ENCODE measurements at regions not wholly inside any gene's neighbourhood (a gene's known extent, or its start where the extent isn't known, plus 50 kb on each side); places are given as distances from the start of the nearest gene placed in this dataset.

DNA sequence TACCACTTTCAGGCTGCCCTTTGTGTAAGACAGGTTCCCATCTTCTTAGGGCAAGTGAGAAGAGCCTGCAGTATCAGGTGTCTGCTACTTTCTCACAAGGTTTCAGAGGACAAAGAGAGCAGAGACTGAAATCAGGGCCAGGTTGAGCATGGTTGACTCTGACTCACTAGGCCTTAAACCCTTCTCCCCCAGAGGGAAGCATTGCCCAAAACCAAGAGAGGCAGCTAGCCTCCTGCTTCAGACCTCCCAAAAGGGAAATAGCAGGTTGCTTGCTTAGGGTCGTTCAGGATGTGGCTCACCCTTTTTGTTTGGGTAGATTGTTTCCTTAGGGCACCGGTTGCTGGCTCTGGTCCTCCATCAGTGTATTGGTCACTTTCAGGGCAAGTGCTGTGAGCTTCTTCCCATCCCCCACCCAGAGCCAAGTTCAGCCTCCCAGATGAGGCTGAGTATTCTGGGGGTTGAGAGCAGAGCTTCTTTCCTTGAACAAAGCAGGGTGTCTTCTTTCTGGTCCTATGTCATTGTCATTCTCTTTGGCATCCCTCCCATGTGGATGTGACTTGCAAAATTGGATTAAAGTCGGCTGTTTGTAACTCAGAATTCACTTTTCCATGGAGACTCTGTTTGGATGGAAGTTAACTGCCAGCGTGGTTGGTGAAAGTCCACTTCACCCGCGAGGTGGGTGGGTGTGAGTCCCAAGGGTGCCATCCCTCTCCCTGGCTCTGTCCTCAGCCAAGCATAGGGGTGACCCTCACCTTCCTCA, 55.5 kb upstream of the GALNT2 start:
- Histone ChIP-seq H3K27ac (no peak overlapping the region), H3K9me3 (ENCODE audit: low read depth, low read length) (no peaks in the 10 kb centered on the region), H3K4me3 (no peak overlapping the region), H3K9ac (ENCODE audit: insufficient read length) (no peak overlapping the region), H3K36me3 (ENCODE audit: insufficient read depth, low read length) (no peaks in the 10 kb centered on the region)
- no peak for DNase-seq (ENCODE audit: low read depth, low spot score)
- TF ChIP-seq POLR2AphosphoS5 (IDR thresholded peaks at IDR 0.05; ENCODE audit: borderline replicate concordance, low read depth, low read length) (no peak), EZH2 (IDR thresholded peaks at IDR 0.05) (no peak), FOXP2 (optimal IDR thresholded peaks at IDR 0.05; ENCODE audit: control extremely low read depth, extremely low read length, insufficient read depth) (no peak)

DNA sequence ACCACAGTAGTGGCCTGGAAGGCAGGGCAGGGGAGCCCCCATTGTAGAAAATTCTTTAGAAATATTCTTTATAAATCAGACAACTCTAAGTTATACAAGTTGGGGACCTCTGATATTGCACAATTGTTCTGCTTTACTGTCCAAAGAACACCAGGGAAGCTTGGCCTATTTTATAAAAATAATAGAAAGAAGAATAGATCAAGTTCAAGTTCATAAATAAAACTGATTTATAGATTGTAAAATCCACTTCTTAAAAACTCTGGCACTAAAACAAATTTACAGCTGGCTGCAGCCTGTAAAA, 55.0 kb upstream of the GALNT2 start:
- TF ChIP-seq POLR2AphosphoS5 (IDR thresholded peaks at IDR 0.05; ENCODE audit: borderline replicate concordance, low read depth, low read length): no peak
- no peak for TF ChIP-seq FOXP2 (optimal IDR thresholded peaks at IDR 0.05; ENCODE audit: control extremely low read depth, extremely low read length, insufficient read depth)
- TF ChIP-seq EZH2 (IDR thresholded peaks at IDR 0.05): no peak
- no peaks in the 10 kb centered on the region for H3K9me3 ChIP-seq (ENCODE audit: low read depth, low read length)
- no peak overlapping the region for H3K27ac ChIP-seq
- no peak overlapping the region for H3K9ac ChIP-seq (ENCODE audit: insufficient read length)
- no peak for DNase-seq (ENCODE audit: low read depth, low spot score)
- H3K36me3 ChIP-seq (ENCODE audit: insufficient read depth, low read length): no peaks in the 10 kb centered on the region
- H3K4me3 ChIP-seq: no peak overlapping the region

DNA sequence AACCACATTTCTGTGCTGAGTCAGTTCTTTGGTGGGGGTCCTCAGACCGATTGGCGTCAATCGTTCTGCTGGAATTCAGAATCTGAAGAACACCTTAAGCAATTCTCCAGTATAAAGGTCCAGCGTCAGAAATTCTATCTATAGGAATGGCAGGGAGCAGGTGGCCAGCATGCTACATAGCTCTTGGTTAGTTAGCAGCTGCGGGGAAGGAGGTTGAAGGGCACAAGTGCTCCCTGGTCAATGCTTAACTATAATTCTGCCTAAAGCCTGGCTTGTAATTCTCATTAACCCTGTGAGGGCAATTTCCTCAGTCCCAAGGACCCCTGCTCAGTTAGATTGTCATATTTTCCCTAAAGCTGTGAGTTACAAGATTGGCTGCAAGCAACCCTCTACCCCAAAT, 54.3 kb upstream of the GALNT2 start:
- Histone ChIP-seq H3K4me3 (no peak overlapping the region), H3K27ac (no peak overlapping the region), H3K36me3 (ENCODE audit: insufficient read depth, low read length) (no peaks in the 10 kb centered on the region), H3K9ac (ENCODE audit: insufficient read length) (no peak overlapping the region), H3K9me3 (ENCODE audit: low read depth, low read length) (no peaks in the 10 kb centered on the region)
- no peak for DNase-seq (ENCODE audit: low read depth, low spot score)
- no peak for TF ChIP-seq FOXP2 (optimal IDR thresholded peaks at IDR 0.05; ENCODE audit: control extremely low read depth, extremely low read length, insufficient read depth)
- no peak for TF ChIP-seq EZH2 (IDR thresholded peaks at IDR 0.05)
- TF ChIP-seq POLR2AphosphoS5 (IDR thresholded peaks at IDR 0.05; ENCODE audit: borderline replicate concordance, low read depth, low read length): no peak

DNA sequence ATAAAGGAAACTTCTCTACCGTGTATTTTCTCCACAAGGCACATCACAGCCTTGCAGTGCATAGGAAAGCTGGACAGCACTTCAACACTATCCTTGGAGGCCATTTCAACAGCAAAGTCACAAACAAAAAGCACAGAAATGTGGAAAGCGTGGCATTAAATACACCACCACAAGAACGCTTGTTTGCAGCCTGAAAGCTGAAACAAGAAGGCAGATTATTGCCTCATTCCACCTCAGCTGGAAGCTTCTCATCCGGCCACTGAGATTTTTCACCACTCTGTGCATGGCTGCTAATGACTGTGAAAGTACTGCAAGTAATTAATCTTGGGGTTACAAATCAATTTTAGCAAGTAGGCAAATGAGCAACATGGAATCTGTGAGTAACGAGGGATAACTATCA, 50.9 kb upstream of the GALNT2 start:
- no peak for TF ChIP-seq FOXP2 (optimal IDR thresholded peaks at IDR 0.05; ENCODE audit: control extremely low read depth, extremely low read length, insufficient read depth)
- no peak for TF ChIP-seq POLR2AphosphoS5 (IDR thresholded peaks at IDR 0.05; ENCODE audit: borderline replicate concordance, low read depth, low read length)
- TF ChIP-seq EZH2 (IDR thresholded peaks at IDR 0.05): no peak
- Histone ChIP-seq H3K4me3 (no peak overlapping the region), H3K36me3 (ENCODE audit: insufficient read depth, low read length) (no peaks in the 10 kb centered on the region), H3K9ac (ENCODE audit: insufficient read length) (no peak overlapping the region), H3K27ac (no peak overlapping the region), H3K9me3 (ENCODE audit: low read depth, low read length) (no peaks in the 10 kb centered on the region)
- no peak for DNase-seq (ENCODE audit: low read depth, low spot score)
